H9 (cell line): ENCODE measurements at regions not wholly inside any gene's neighbourhood (a gene's known extent, or its start where the extent isn't known, plus 50 kb on each side); places are given as distances from the start of the nearest gene placed in this dataset.

ENCODE experiments used
- DNase-seq: peaks from one replicate; pipeline ENCODE4 v3.0.0-alpha.2; 2017
- H2AFZ ChIP-seq: one replicate; pipeline ENCODE4 v1.6.1; 2013; ENCODE audit warnings: mild to moderate bottlenecking, low read length, control low read depth, moderate library complexity
- H2AK5ac ChIP-seq: 2 replicates; pipeline ENCODE4 v1.6.1; 2013; ENCODE audit warnings: low read length, control low read depth, mixed read lengths; ENCODE audit not compliant: insufficient read length
- H2BK120ac ChIP-seq: one replicate; pipeline ENCODE4 v1.6.1; 2013; ENCODE audit warnings: low read depth, mild to moderate bottlenecking, low read length, control low read depth, inconsistent platforms; ENCODE audit not compliant: poor library complexity, severe bottlenecking
- H2BK12ac ChIP-seq: 2 replicates; pipeline ENCODE4 v1.6.1; 2013; ENCODE audit warnings: low read length, control low read depth, mixed read lengths, low read depth; ENCODE audit not compliant: insufficient read length
- H2BK15ac ChIP-seq: 2 replicates; pipeline ENCODE4 v1.6.1; 2013; ENCODE audit warnings: low read depth, low read length, control low read depth
- H2BK20ac ChIP-seq: one replicate; pipeline ENCODE4 v1.6.1; 2013; ENCODE audit warnings: low read depth, mild to moderate bottlenecking, low read length, control low read depth, inconsistent platforms; ENCODE audit not compliant: poor library complexity, severe bottlenecking
- H2BK5ac ChIP-seq: 2 replicates; pipeline ENCODE4 v1.6.1; 2013; ENCODE audit warnings: low read length, control low read depth, mixed read lengths; ENCODE audit not compliant: insufficient read length
- H3K14ac ChIP-seq: 2 replicates; pipeline ENCODE4 v1.6.1; 2013; ENCODE audit warnings: low read length, control low read depth; ENCODE audit not compliant: insufficient read depth
- H3K18ac ChIP-seq: 2 replicates; pipeline ENCODE4 v1.6.1; 2013; ENCODE audit warnings: low read depth, mild to moderate bottlenecking, mixed read lengths, low read length, control low read depth; ENCODE audit not compliant: insufficient read length
- H3K23ac ChIP-seq: 2 replicates; pipeline ENCODE4 v1.6.1; 2013; ENCODE audit warnings: low read length, control low read depth, mixed read lengths, low read depth; ENCODE audit not compliant: insufficient read length
- H3K23me2 ChIP-seq: 2 replicates; pipeline ENCODE4 v1.6.1; 2013; ENCODE audit warnings: low read depth, mild to moderate bottlenecking, mixed read lengths, low read length, control low read depth; ENCODE audit not compliant: insufficient read length, poor library complexity, severe bottlenecking
- H3K27ac ChIP-seq: 2 replicates; pipeline ENCODE4 v1.5.1; 2013; ENCODE audit warnings: low read length, control low read depth, mixed read lengths, low read depth; ENCODE audit not compliant: insufficient read length
- H3K27me3 ChIP-seq: 2 replicates; pipeline ENCODE4 v1.6.1; 2013; ENCODE audit warnings: low read length, control low read depth, inconsistent platforms; ENCODE audit not compliant: insufficient read depth
- H3K4ac ChIP-seq: 2 replicates; pipeline ENCODE4 v1.6.1; 2013; ENCODE audit warnings: low read depth, mild to moderate bottlenecking, control low read depth, inconsistent platforms, low read length, moderate library complexity
- H3K4me1 ChIP-seq: 2 replicates; pipeline ENCODE4 v1.6.1; 2013; ENCODE audit warnings: low read length, control low read depth, inconsistent platforms; ENCODE audit not compliant: insufficient read depth
- H3K4me2 ChIP-seq: 2 replicates; pipeline ENCODE4 v1.6.1; 2013; ENCODE audit warnings: low read length, control low read depth, mixed read lengths; ENCODE audit not compliant: insufficient read length, insufficient read depth
- H3K56ac ChIP-seq: 2 replicates; pipeline ENCODE4 v1.6.1; 2013; ENCODE audit warnings: low read depth, mild to moderate bottlenecking, mixed read lengths, low read length, control low read depth; ENCODE audit not compliant: insufficient read length
- H3K79me1 ChIP-seq: 2 replicates; pipeline ENCODE4 v1.6.1; 2013; ENCODE audit warnings: low read depth, mild to moderate bottlenecking, moderate library complexity, low read length, control low read depth, inconsistent platforms; ENCODE audit not compliant: insufficient read depth, poor library complexity, severe bottlenecking
- H3K79me2 ChIP-seq: 2 replicates; pipeline ENCODE4 v1.6.1; 2013; ENCODE audit warnings: low read length, control low read depth, inconsistent platforms; ENCODE audit not compliant: insufficient read depth
- H3K9ac ChIP-seq: 2 replicates; pipeline ENCODE4 v1.6.1; 2013; ENCODE audit warnings: low read length, control low read depth, mixed read lengths; ENCODE audit not compliant: insufficient read length; ENCODE audit errors: extremely low read depth
- H3K9me3 ChIP-seq: one replicate; pipeline ENCODE4 v1.6.1; 2013; ENCODE audit warnings: low read depth, low read length, inconsistent platforms; ENCODE audit not compliant: control insufficient read depth
- H3T11ph ChIP-seq: one replicate; pipeline ENCODE4 v1.6.1; 2013; ENCODE audit warnings: mild to moderate bottlenecking, low read length, control low read depth, inconsistent platforms
- H4K20me1 ChIP-seq: one replicate; pipeline ENCODE4 v1.6.1; 2013; ENCODE audit not compliant: control insufficient read depth, insufficient read length, insufficient read depth
- H4K5ac ChIP-seq: 2 replicates; pipeline ENCODE4 v1.6.1; 2013; ENCODE audit warnings: low read depth, mild to moderate bottlenecking, mixed read lengths, low read length, control low read depth; ENCODE audit not compliant: insufficient read length
- H4K8ac ChIP-seq: replicated peaks from 2 replicates; pipeline ENCODE4 v1.6.1; 2013; ENCODE audit warnings: low read length, control low read depth, mixed read lengths, low read depth; ENCODE audit not compliant: insufficient read length
- H4K91ac ChIP-seq: 2 replicates; pipeline ENCODE4 v1.6.1; 2013; ENCODE audit warnings: low read depth, mild to moderate bottlenecking, moderate library complexity, mixed read lengths, low read length, control low read depth; ENCODE audit not compliant: insufficient read length
- H3K27ac Mint-ChIP-seq, 3 experiments: 2 replicates in 2 of 3; 3 replicates in 1 of 3; pipeline ENCODE4 v1.8.0; 2020 to 2021; ENCODE audit warnings: mixed read lengths in 3 of 3, mild to moderate bottlenecking in 1 of 3, moderate library complexity in 1 of 3
- H3K27me3 Mint-ChIP-seq: 2 replicates; pipeline ENCODE4 v1.8.0; 2021; ENCODE audit warnings: low read depth, mild to moderate bottlenecking, moderate library complexity, mixed read lengths
- H3K36me3 Mint-ChIP-seq, 3 experiments: 2 replicates in 2 of 3; 3 replicates in 1 of 3; pipeline ENCODE4 v1.8.0; 2020 to 2021; ENCODE audit warnings: low read depth in 3 of 3, mixed read lengths in 3 of 3; ENCODE audit not compliant: insufficient read depth in 1 of 3
- H3K4me1 Mint-ChIP-seq, 2 experiments: 2 replicates each; pipeline ENCODE4 v1.8.0; 2020; ENCODE audit warnings: mixed read lengths in 2 of 2
- H3K4me3 Mint-ChIP-seq, 2 experiments: 2 replicates in 1 of 2; 3 replicates in 1 of 2; pipeline ENCODE4 v1.8.0; 2020 to 2021; ENCODE audit warnings: mild to moderate bottlenecking in 2 of 2, mixed read lengths in 2 of 2, moderate library complexity in 1 of 2
- H3K9me3 Mint-ChIP-seq, 2 experiments: 2 replicates in 1 of 2; 3 replicates in 1 of 2; pipeline ENCODE4 v1.8.0; 2020; ENCODE audit warnings: mild to moderate bottlenecking in 2 of 2, mixed read lengths in 2 of 2, moderate library complexity in 1 of 2
- CTCF ChIP-seq: fragments of 200-600 bp; sonication (generic); conservative IDR thresholded peaks from 3 replicates; pipeline ENCODE4 v1.8.0; 2021; ENCODE audit warnings: antibody characterized with exemption, mild to moderate bottlenecking
- WGBS: extraction: QIAGEN DNeasy Blood & Tissue Kit; methylation state at CpG from one replicate; pipeline ENCODE4 v1.1.7; 2013; ENCODE audit warnings: missing lambda C conversion rate, low lambda C conversion rate, mixed read lengths; ENCODE audit not compliant: insufficient read length; ENCODE audit errors: extremely low coverage; 5-methylcytosine and 5-hydroxymethylcytosine counted together

- Mint-ChIP-seq H3K9me3 (no peaks in the 10 kb centered on the region), H3K4me3 (no peak overlapping the region), H3K27me3 (no peaks in the 10 kb centered on the region), H3K27ac (peak overlapping the region in 1 of 3 experiments; percentile 45; a peak in 1 of 7 replicates), H3K36me3 (no peaks in the 10 kb centered on the region), H3K4me1 (no peaks in the 10 kb centered on the region)
- no peak overlapping the region for H4K5ac ChIP-seq
- H4K20me1 ChIP-seq = no peaks in the 10 kb centered on the region
- H3K9ac ChIP-seq = no peak overlapping the region
- H3K56ac ChIP-seq = no peak overlapping the region
- no peak overlapping the region for H3K18ac ChIP-seq
- H3K27ac ChIP-seq = no peak overlapping the region
- H2BK5ac ChIP-seq = no peak overlapping the region
- no peaks in the 10 kb centered on the region for H3K23me2 ChIP-seq
- no peak overlapping the region for H3K14ac ChIP-seq
- no peaks in the 10 kb centered on the region for H3K9me3 ChIP-seq
- no peak overlapping the region for H3T11ph ChIP-seq
- H2BK20ac ChIP-seq = no peak overlapping the region
- no peak overlapping the region for H2BK12ac ChIP-seq
- DNase-seq = no peak
- H3K4ac ChIP-seq = no peak overlapping the region
- no peak overlapping the region for H2AK5ac ChIP-seq
- TF ChIP-seq CTCF = no peak
- no peak overlapping the region for H2BK15ac ChIP-seq
- no peaks in the 10 kb centered on the region for H3K4me1 ChIP-seq
- no peak overlapping the region for H4K8ac ChIP-seq
- no peak overlapping the region for H2AFZ ChIP-seq
- H3K79me1 ChIP-seq = no peaks in the 10 kb centered on the region
- WGBS = no CpG with 5 or more reads among the region's 1 CpG
- no peak overlapping the region for H3K4me2 ChIP-seq
- no peak overlapping the region for H4K91ac ChIP-seq
- no peaks in the 10 kb centered on the region for H3K27me3 ChIP-seq
- no peaks in the 10 kb centered on the region for H3K79me2 ChIP-seq
- no peak overlapping the region for H2BK120ac ChIP-seq
- H3K23ac ChIP-seq = no peak overlapping the region
Measured at GRCh38 chr5:89458332-89458656, 575.3 kb upstream of the MEF2C start.
